GM23338 (cell line): ENCODE measurements at regions not wholly inside any gene's neighbourhood (a gene's known extent, or its start where the extent isn't known, plus 50 kb on each side); places are given as distances from the start of the nearest gene placed in this dataset.

Source experiments
- ATAC-seq: fragments of 200-7000 bp; cut with Tn5 transposase; 3 replicates; pipeline ENCODE4 v1.9.1; 2020
- DNase-seq: peaks from one replicate; pipeline ENCODE4 v3.0.0-alpha.2; 2015; ENCODE audit warnings: low spot score
- H2AFZ ChIP-seq: fragments of 200-600 bp; sonication (generic); 2 replicates; pipeline ENCODE4 v1.8.0; 2016; ENCODE audit warnings: antibody characterized with exemption, mild to moderate bottlenecking, moderate library complexity
- H3F3A ChIP-seq: fragments of 200-600 bp; sonication (generic); replicated peaks from 2 replicates; pipeline ENCODE4 v1.8.0; 2017; ENCODE audit warnings: antibody characterized with exemption, mixed run types, low read depth
- H3K27ac ChIP-seq: fragments of 200-600 bp; sonication (generic); 2 replicates; pipeline ENCODE4 v1.6.1; 2016; ENCODE audit warnings: low read depth
- H3K27me3 ChIP-seq: fragments of 200-600 bp; sonication (generic); 2 replicates; pipeline ENCODE4 v1.8.0; 2016; ENCODE audit warnings: mild to moderate bottlenecking, mixed run types, moderate library complexity; ENCODE audit not compliant: insufficient read depth
- H3K36me3 ChIP-seq: fragments of 200-600 bp; sonication (generic); 2 replicates; pipeline ENCODE4 v1.8.0; 2016; ENCODE audit warnings: mild to moderate bottlenecking; ENCODE audit not compliant: insufficient read depth
- H3K4me1 ChIP-seq: fragments of 200-600 bp; sonication (generic); 2 replicates; pipeline ENCODE4 v1.8.0; 2016; ENCODE audit warnings: mild to moderate bottlenecking, moderate library complexity; ENCODE audit not compliant: insufficient read depth
- H3K4me2 ChIP-seq: fragments of 200-600 bp; sonication (generic); 2 replicates; pipeline ENCODE4 v1.7.1; 2017; ENCODE audit warnings: mixed run types
- H3K4me3 ChIP-seq: fragments of 200-600 bp; sonication (generic); 2 replicates; pipeline ENCODE4 v1.6.1; 2016; ENCODE audit warnings: mixed run types
- H3K79me2 ChIP-seq: fragments of 200-600 bp; sonication (generic); replicated peaks from 2 replicates; pipeline ENCODE4 v1.8.0; 2017; ENCODE audit warnings: mild to moderate bottlenecking; ENCODE audit not compliant: insufficient read depth
- H3K9me2 ChIP-seq: fragments of 200-600 bp; sonication (generic); 2 replicates; pipeline ENCODE4 v1.8.0; 2017; ENCODE audit not compliant: insufficient read depth
- H4K20me1 ChIP-seq: fragments of 200-600 bp; sonication (generic); replicated peaks from 2 replicates; pipeline ENCODE4 v1.8.0; 2017; ENCODE audit warnings: mild to moderate bottlenecking; ENCODE audit not compliant: insufficient read depth
- H3K27ac Mint-ChIP-seq: 2 replicates; pipeline ENCODE4 v1.8.0; 2020; ENCODE audit warnings: inconsistent platforms, mild to moderate bottlenecking, moderate library complexity, mixed read lengths
- H3K27me3 Mint-ChIP-seq: 3 replicates; pipeline ENCODE4 v1.8.0; 2022; ENCODE audit warnings: low read depth, mild to moderate bottlenecking, moderate library complexity, mixed read lengths, inconsistent platforms; ENCODE audit not compliant: insufficient read depth, poor library complexity
- H3K36me3 Mint-ChIP-seq: 3 replicates; pipeline ENCODE4 v1.8.0; 2021; ENCODE audit warnings: low read depth, mild to moderate bottlenecking, inconsistent platforms, moderate library complexity, mixed read lengths
- H3K4me1 Mint-ChIP-seq: 3 replicates; pipeline ENCODE4 v1.8.0; 2020; ENCODE audit warnings: mild to moderate bottlenecking, inconsistent platforms, mixed read lengths
- H3K4me3 Mint-ChIP-seq: 3 replicates; pipeline ENCODE4 v1.8.0; 2021; ENCODE audit warnings: moderate library complexity, mild to moderate bottlenecking, inconsistent platforms, mixed read lengths
- H3K9me3 Mint-ChIP-seq: 3 replicates; pipeline ENCODE4 v1.8.0; 2020; ENCODE audit warnings: moderate library complexity, mild to moderate bottlenecking, inconsistent platforms, mixed read lengths
- CREB1 ChIP-seq: fragments of 250-450 bp; sonication (Bioruptor Pico); IDR thresholded peaks from 2 replicates; pipeline ENCODE4 v1.5.0; 2020; ENCODE audit warnings: low read depth, mild to moderate bottlenecking, moderate library complexity
- CTCF ChIP-seq, 2 experiments: fragments of 200-600 bp in 1 of 2; sonication (generic) in 1 of 2; conservative IDR thresholded peaks; 2 replicates each; pipeline versions ENCODE4 v1.5.1 to v1.6.1; 2016 to 2017; ENCODE audit warnings: antibody characterized with exemption in 2 of 2, low read depth in 2 of 2, mild to moderate bottlenecking in 2 of 2, moderate library complexity in 1 of 2
- ETS1 ChIP-seq: IDR thresholded peaks from 2 replicates; pipeline ENCODE4 v1.6.1; 2016; ENCODE audit warnings: antibody characterized with exemption
- EZH2 ChIP-seq: fragments of 200-600 bp; sonication (generic); IDR thresholded peaks from one replicate; pipeline ENCODE4 v1.8.0; 2017; ENCODE audit warnings: antibody characterized with exemption, mild to moderate bottlenecking, low read depth; ENCODE audit not compliant: unreplicated experiment
- EZH2phosphoT487 ChIP-seq: fragments of 200-600 bp; sonication (generic); IDR thresholded peaks from one replicate; pipeline ENCODE4 v1.8.1; 2018; ENCODE audit warnings: antibody characterized with exemption; ENCODE audit not compliant: unreplicated experiment
- JUNB ChIP-seq: IDR thresholded peaks from one replicate; pipeline ENCODE4 v1.6.1; 2016; ENCODE audit warnings: antibody characterized with exemption; ENCODE audit not compliant: unreplicated experiment
- NANOG ChIP-seq: IDR thresholded peaks from 2 replicates; pipeline ENCODE4 v1.6.1; 2016; ENCODE audit warnings: antibody characterized with exemption, borderline replicate concordance
- POLR2AphosphoS5 ChIP-seq: IDR thresholded peaks from 2 replicates; pipeline ENCODE4 v1.6.1; 2016; ENCODE audit warnings: antibody characterized with exemption, low read depth
- REST ChIP-seq: IDR thresholded peaks from one replicate; pipeline ENCODE4 v1.6.1; 2018; ENCODE audit warnings: antibody characterized with exemption; ENCODE audit not compliant: unreplicated experiment
- STAT1 ChIP-seq: IDR thresholded peaks from one replicate; pipeline ENCODE4 v1.6.1; 2016; ENCODE audit warnings: antibody characterized with exemption; ENCODE audit not compliant: unreplicated experiment
- ZNF114 ChIP-seq: fragments of 250-450 bp; sonication (Bioruptor Pico); IDR thresholded peaks from 2 replicates; pipeline ENCODE4 v1.5.0; 2020; ENCODE audit warnings: mild to moderate bottlenecking, moderate library complexity
- ZNF331 ChIP-seq: fragments of 250-450 bp; sonication (Bioruptor Pico); IDR thresholded peaks from 2 replicates; pipeline ENCODE4 v1.5.0; 2020; ENCODE audit warnings: low read depth, mild to moderate bottlenecking, moderate library complexity

GRCh38 chr4:182124359-182124758, 118.8 kb upstream of the TENM3 start (continued):
- no peak for TF ChIP-seq ETS1

GRCh38 chr4:182126096-182126495, 117.1 kb upstream of the TENM3 start:
- H3K36me3 ChIP-seq, result no peaks in the 10 kb centered on the region; the same call in 1 of the 2 replicates
- no peak for ATAC-seq
- Mint-ChIP-seq H3K4me1 (no peaks in the 10 kb centered on the region; the same call in 2 of the 3 replicates), H3K9me3 (peaks cover 19% of the 10 kb centered on the region), H3K27ac (no peak overlapping the region), H3K36me3 (peaks cover 22% of the 10 kb centered on the region), H3K27me3 (peaks cover 2% of the 10 kb centered on the region), H3K4me3 (no peak overlapping the region)
- H3K27ac ChIP-seq, result no peak overlapping the region
- H3K9me2 ChIP-seq, result no peaks in the 10 kb centered on the region
- no peaks in the 10 kb centered on the region for H3F3A ChIP-seq
- DNase-seq, result no peak
- H2AFZ ChIP-seq, result peak overlapping the region; percentile 49; the same call in 1 of the 2 replicates
- H3K4me3 ChIP-seq, result no peak overlapping the region
- no peaks in the 10 kb centered on the region for H4K20me1 ChIP-seq
- no peaks in the 10 kb centered on the region for H3K79me2 ChIP-seq
- H3K27me3 ChIP-seq, result no peaks in the 10 kb centered on the region
- no peak overlapping the region for H3K4me2 ChIP-seq
- H3K4me1 ChIP-seq, result no peaks in the 10 kb centered on the region
- TF ChIP-seq EZH2phosphoT487, result no peak
- TF ChIP-seq STAT1, result no peak
- TF ChIP-seq POLR2AphosphoS5, result no peak
- TF ChIP-seq JUNB, result no peak
- TF ChIP-seq ETS1, result no peak
- TF ChIP-seq REST, result no peak
- TF ChIP-seq CREB1, result no peak
- TF ChIP-seq ZNF331, result no peak
- no peak for TF ChIP-seq EZH2
- TF ChIP-seq NANOG, result no peak
- TF ChIP-seq CTCF (conservative IDR thresholded peaks at IDR 0.05; ENCODE audit: low read depth in 2 of 2), result no peak
- no peak for TF ChIP-seq ZNF114 (CRISPR knock-in tag)
